HG03469 (cell line): ENCODE measurements at regions not wholly inside any gene's neighbourhood (a gene's known extent, or its start where the extent isn't known, plus 50 kb on each side); places are given as distances from the start of the nearest gene placed in this dataset.
"Not testable (repeated sequence)": the region's sequence is repeated elsewhere in the genome, so short reads cannot be mapped to it uniquely, and the experiment has no call there.

ENCODE experiments used
- ATAC-seq: cut with Tn5 transposase; IDR thresholded peaks from one replicate; pipeline ENCODE4 v1.9.1; 2021; ENCODE audit warnings: mild to moderate bottlenecking, moderate library complexity, moderate number of reproducible peaks; ENCODE audit not compliant: unreplicated experiment

GRCh38 chr21:5103880-5104561, 5417.4 kb upstream of the TPTE start:
- not testable (repeated sequence) for ATAC-seq

GRCh38 chr21:5104562-5104928, 5416.8 kb upstream of the TPTE start:
- ATAC-seq = not testable (repeated sequence)

GRCh38 chr21:5105939-5106708, 5415.3 kb upstream of the TPTE start:
- peak; percentile 39 for ATAC-seq

- ATAC-seq = peak; percentile 13
Measured at GRCh38 chr21:5106767-5107464, 5414.5 kb upstream of the TPTE start.

GRCh38 chr21:5107637-5108036, 5413.7 kb upstream of the TPTE start:
- not testable (repeated sequence) for ATAC-seq

GRCh38 chr21:5108048-5108775, 5413.2 kb upstream of the TPTE start:
- ATAC-seq = not testable (repeated sequence)

GRCh38 chr21:5111197-5111596, 5410.2 kb upstream of the TPTE start:
- not testable (repeated sequence) for ATAC-seq

GRCh38 chr21:5113092-5113491, 5408.3 kb upstream of the TPTE start:
- ATAC-seq = not testable (repeated sequence)

- not testable (repeated sequence) for ATAC-seq
Measured at GRCh38 chr21:5114468-5114867, 5406.9 kb upstream of the TPTE start.

- not testable (repeated sequence) for ATAC-seq
Measured at GRCh38 chr21:5114893-5115645, 5406.3 kb upstream of the TPTE start.

GRCh38 chr21:5115646-5116343, 5405.6 kb upstream of the TPTE start:
- not testable (repeated sequence) for ATAC-seq

- not testable (repeated sequence) for ATAC-seq
Measured at GRCh38 chr21:5116344-5117123, 5404.8 kb upstream of the TPTE start.

GRCh38 chr21:5117135-5117534, 5404.2 kb upstream of the TPTE start:
- not testable (repeated sequence) for ATAC-seq

GRCh38 chr21:5117666-5118295, 5403.6 kb upstream of the TPTE start:
- not testable (repeated sequence) for ATAC-seq

GRCh38 chr21:5118296-5118679, 5403.1 kb upstream of the TPTE start:
- ATAC-seq = not testable (repeated sequence)

- ATAC-seq = not testable (repeated sequence)
Measured at GRCh38 chr21:5119179-5119578, 5402.2 kb upstream of the TPTE start.

- not testable (repeated sequence) for ATAC-seq
Measured at GRCh38 chr21:5121399-5121798, 5400.0 kb upstream of the TPTE start.

GRCh38 chr21:5121849-5122248, 5399.5 kb upstream of the TPTE start:
- not testable (repeated sequence) for ATAC-seq
